ENCODE measurements at regions not wholly inside any gene's neighbourhood (a gene's known extent, or its start where the extent isn't known, plus 50 kb on each side); places are given as distances from the start of the nearest gene placed in this dataset.

- ATAC-seq (no peak), DNase-seq (no peak), FAIRE-seq (no peak)
- H3K36me3 ChIP-seq, result no peaks in the 10 kb centered on the region
- intact Hi-C loops (cut with DNase I), result no loop called here
- TF ChIP-seq CTCF (IDR thresholded peaks at IDR 0.05), result no peak
- 76 to 80% methylated on average over 8 to 13 of the region's 13 CpGs for WGBS, 2 donors
- H3K27ac ChIP-seq, result no peak overlapping the region
- H3K4me3 ChIP-seq, result no peak overlapping the region
- H3K27me3 ChIP-seq, result no peaks in the 10 kb centered on the region
- H3K4me1 ChIP-seq, result peaks cover 0 to 3% (median 0%) of the 10 kb centered on the region in 3 donors
- H3K9me3 ChIP-seq, result no peaks in the 10 kb centered on the region
Measured at GRCh38 chr6:167392631-167393316, 67.9 kb downstream of the TTLL2 start.

- intact Hi-C loops (cut with DNase I), result no loop called here
- Histone ChIP-seq H3K27ac (no peak overlapping the region), H3K27me3 (no peaks in the 10 kb centered on the region), H3K9me3 (no peaks in the 10 kb centered on the region), H3K4me3 (no peak overlapping the region), H3K36me3 (no peaks in the 10 kb centered on the region), H3K4me1 (peaks cover 0 to 3% (median 0%) of the 10 kb centered on the region in 3 donors)
- WGBS, 2 donors, result 87 to 90% methylated on average over 7 of the region's 7 CpGs
- FAIRE-seq (no peak), DNase-seq (no peak), ATAC-seq (no peak)
- no peak for TF ChIP-seq CTCF (IDR thresholded peaks at IDR 0.05)
Measured at GRCh38 chr6:167393731-167394130, 68.8 kb downstream of the TTLL2 start.

- no peak overlapping the region for H3K4me3 ChIP-seq
- FAIRE-seq (no peak), ATAC-seq (peak in 1 of 4 donors; percentile 24), DNase-seq (no peak)
- H3K36me3 ChIP-seq, result no peaks in the 10 kb centered on the region
- 87 to 89% methylated on average over 8 of the region's 8 CpGs for WGBS, 2 donors
- no peak for TF ChIP-seq CTCF (IDR thresholded peaks at IDR 0.05)
- H3K9me3 ChIP-seq, result no peaks in the 10 kb centered on the region
- peaks cover 0 to 3% (median 0%) of the 10 kb centered on the region in 3 donors for H3K4me1 ChIP-seq
- intact Hi-C loops (cut with DNase I), result no loop called here
- H3K27me3 ChIP-seq, result no peaks in the 10 kb centered on the region
- H3K27ac ChIP-seq, result no peak overlapping the region
Measured at GRCh38 chr6:167394339-167394738, 69.5 kb downstream of the TTLL2 start.

DNA sequence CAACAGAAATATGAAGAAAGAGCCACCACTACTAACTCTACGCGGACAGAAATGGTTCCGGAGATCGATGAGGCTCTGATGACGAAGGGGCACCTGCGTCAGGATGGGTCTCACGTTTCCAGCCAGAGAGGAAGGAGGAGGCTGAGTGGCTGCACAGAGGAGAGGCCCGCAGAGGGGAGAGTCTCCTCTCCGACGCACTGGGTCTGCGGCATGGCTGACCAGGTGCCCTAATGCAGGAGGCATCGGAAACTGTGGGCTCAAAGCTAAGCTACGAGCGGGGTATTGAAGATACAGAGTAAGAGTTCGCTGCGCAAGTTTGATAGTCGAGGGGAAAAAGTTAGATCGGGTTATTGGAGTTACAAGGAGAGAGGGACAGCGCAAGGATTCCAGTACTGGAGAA is 69.9 kb downstream of the TTLL2 start:
- WGBS, 2 donors, result 94 to 96% methylated on average over 19 of the region's 19 CpGs
- intact Hi-C loops (cut with DNase I), result no loop called here
- Histone ChIP-seq H3K36me3 (no peaks in the 10 kb centered on the region), H3K4me1 (peaks cover 0 to 3% (median 0%) of the 10 kb centered on the region in 3 donors), H3K27me3 (no peaks in the 10 kb centered on the region), H3K4me3 (no peak overlapping the region), H3K9me3 (no peaks in the 10 kb centered on the region), H3K27ac (no peak overlapping the region)
- FAIRE-seq (no peak), DNase-seq (no peak), ATAC-seq (no peak)
- TF ChIP-seq CTCF (IDR thresholded peaks at IDR 0.05), result no peak

DNA sequence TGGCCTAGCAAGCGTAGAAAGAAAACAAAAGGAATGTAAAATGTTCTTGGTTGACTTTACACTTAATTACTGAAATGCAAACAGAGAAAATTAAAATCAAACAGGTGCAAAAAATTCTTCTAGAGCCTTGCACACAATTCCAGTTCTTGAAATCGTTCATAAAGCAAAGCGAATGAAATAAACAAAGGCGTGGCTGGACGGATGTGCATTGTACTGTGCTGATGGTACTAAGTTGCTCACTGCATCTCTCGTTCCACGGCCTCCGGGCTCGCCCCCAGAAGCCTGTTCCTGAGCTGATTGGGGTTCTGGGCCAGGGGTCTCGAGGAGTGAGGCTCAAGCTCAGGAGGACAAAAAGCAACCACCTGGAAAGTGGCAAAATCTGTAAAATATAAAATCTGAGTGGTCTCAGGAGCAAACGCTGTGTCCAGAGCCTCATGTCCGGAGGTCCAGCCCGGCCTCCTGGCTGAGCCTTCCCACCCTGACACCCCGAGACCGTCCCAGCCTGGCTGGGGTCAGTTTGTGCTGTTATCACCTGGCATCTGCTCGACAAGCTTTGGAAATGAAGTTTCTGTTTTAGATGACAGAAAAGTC is 71.3 kb downstream of the TTLL2 start:
- ATAC-seq (no peak), FAIRE-seq (no peak), DNase-seq (no peak)
- 63% methylated on average over 16 of the region's 16 CpGs for whole genome bisulfite sequencing, 2 donors
- H3K4me1 ChIP-seq, result peaks cover 0 to 3% (median 0%) of the 10 kb centered on the region in 3 donors
- no peak overlapping the region for H3K4me3 ChIP-seq
- intact Hi-C loops (cut with DNase I), result no loop called here
- no peak for TF ChIP-seq CTCF (IDR thresholded peaks at IDR 0.05)
- no peaks in the 10 kb centered on the region for H3K9me3 ChIP-seq
- H3K36me3 ChIP-seq, result no peaks in the 10 kb centered on the region
- no peak overlapping the region for H3K27ac ChIP-seq
- H3K27me3 ChIP-seq, result no peaks in the 10 kb centered on the region
